ENCODE measurements at regions not wholly inside any gene's neighbourhood (a gene's known extent, or its start where the extent isn't known, plus 50 kb on each side); places are given as distances from the start of the nearest gene placed in this dataset.

GRCh38 chr5:156271569-156271968 is 55.4 kb upstream of the SGCD start:
- DNase-seq (ENCODE audit: low read depth) = no peak

DNA sequence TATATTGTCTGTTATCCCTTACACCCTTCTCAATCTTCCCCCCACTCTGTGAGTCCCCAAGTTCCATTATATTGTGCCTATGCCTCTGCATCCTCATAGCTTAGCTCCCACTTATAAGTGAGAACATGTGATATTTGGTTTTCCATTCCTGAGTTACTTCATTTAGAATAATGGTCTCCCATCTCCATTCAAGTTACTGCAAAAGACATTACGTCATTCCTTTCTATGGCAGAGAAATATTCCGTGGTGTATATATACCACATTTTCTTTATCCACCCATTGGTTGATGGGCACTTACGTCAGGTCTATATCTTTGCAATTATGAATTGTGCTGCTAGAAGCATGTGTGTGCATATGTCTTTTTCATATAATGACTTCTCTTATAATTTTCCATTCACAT is 54.8 kb upstream of the SGCD start:
- DNase-seq (ENCODE audit: low read depth) = no peak

GRCh38 chr5:156273325-156273724 is 53.6 kb upstream of the SGCD start:
- no peak for DNase-seq (ENCODE audit: low read depth)

DNA sequence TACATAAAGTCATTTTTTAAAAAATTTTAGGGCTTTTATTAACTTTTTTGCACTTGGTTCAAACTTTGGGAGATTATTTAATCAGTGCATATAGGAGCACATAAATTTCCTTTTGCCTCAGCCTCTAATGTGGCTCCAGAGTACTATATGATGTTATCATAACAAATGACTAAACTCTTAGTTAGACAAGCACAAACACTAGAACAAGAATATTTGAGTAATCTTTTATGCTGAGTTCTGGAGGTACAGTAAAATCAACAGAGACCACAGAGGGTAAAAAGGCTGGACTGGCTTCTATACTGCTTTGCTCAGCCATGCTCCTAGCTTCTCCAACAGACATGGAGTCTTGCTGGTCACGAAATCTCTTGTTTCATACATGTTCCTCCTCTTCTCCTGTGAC is 52.5 kb upstream of the SGCD start:
- no peak for DNase-seq (ENCODE audit: low read depth)

Data from iris pigment epithelial cell (primary cell).